ENCODE measurements at regions not wholly inside any gene's neighbourhood (a gene's known extent, or its start where the extent isn't known, plus 50 kb on each side); places are given as distances from the start of the nearest gene placed in this dataset.

GRCh38 chr18:41646915-41647620, 308.0 kb upstream of the PIK3C3 start:
- H3K36me3 ChIP-seq (ENCODE audit: control insufficient read depth, insufficient read depth, low read length) = no peaks in the 10 kb centered on the region
- Mint-ChIP-seq H3K27me3 (ENCODE audit: low read depth in 2 of 2) (no peaks in the 10 kb centered on the region), H3K36me3 (no peaks in the 10 kb centered on the region), H3K4me1 (no peaks in the 10 kb centered on the region), H3K27ac (no peak overlapping the region), H3K9me3 (peaks cover 5 to 12% of the 10 kb centered on the region in 2 donors), H3K4me3 (no peak overlapping the region)
- H3K4me3 ChIP-seq (ENCODE audit: low read length) = no peak overlapping the region
- no peak for DNase-seq
- no peak overlapping the region for H3K27ac ChIP-seq (ENCODE audit: low read length)
- 92% methylated on average over 10 of the region's 11 CpGs for WGBS (ENCODE audit: insufficient coverage)
- TF ChIP-seq, protein P1, sequence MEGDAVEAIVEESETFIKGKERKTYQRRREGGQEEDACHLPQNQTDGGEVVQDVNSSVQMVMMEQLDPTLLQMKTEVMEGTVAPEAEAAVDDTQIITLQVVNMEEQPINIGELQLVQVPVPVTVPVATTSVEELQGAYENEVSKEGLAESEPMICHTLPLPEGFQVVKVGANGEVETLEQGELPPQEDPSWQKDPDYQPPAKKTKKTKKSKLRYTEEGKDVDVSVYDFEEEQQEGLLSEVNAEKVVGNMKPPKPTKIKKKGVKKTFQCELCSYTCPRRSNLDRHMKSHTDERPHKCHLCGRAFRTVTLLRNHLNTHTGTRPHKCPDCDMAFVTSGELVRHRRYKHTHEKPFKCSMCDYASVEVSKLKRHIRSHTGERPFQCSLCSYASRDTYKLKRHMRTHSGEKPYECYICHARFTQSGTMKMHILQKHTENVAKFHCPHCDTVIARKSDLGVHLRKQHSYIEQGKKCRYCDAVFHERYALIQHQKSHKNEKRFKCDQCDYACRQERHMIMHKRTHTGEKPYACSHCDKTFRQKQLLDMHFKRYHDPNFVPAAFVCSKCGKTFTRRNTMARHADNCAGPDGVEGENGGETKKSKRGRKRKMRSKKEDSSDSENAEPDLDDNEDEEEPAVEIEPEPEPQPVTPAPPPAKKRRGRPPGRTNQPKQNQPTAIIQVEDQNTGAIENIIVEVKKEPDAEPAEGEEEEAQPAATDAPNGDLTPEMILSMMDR (IDR thresholded peaks at IDR 0.05) = no peak
- intact Hi-C loops (cut with micrococcal nuclease) = no loop called here
- no peak for ATAC-seq
- no peaks in the 10 kb centered on the region for H3K27me3 ChIP-seq (ENCODE audit: control insufficient read depth, insufficient read depth, low read length)
- H3K9me3 ChIP-seq (ENCODE audit: control insufficient read depth, insufficient read depth, low read length) = no peaks in the 10 kb centered on the region
- H3K4me1 ChIP-seq (ENCODE audit: control insufficient read depth, insufficient read depth, low read length) = no peaks in the 10 kb centered on the region

GRCh38 chr18:41645589-41646360, 309.3 kb upstream of the PIK3C3 start:
- Mint-ChIP-seq H3K36me3 (no peaks in the 10 kb centered on the region), H3K9me3 (peaks cover 7 to 16% of the 10 kb centered on the region in 2 donors), H3K27ac (no peak overlapping the region), H3K27me3 (ENCODE audit: low read depth in 2 of 2) (no peaks in the 10 kb centered on the region), H3K4me3 (no peak overlapping the region), H3K4me1 (no peaks in the 10 kb centered on the region)
- DNase-seq = no peak
- intact Hi-C loops (cut with micrococcal nuclease) = no loop called here
- 30% methylated on average over 1 of the region's 1 CpG for WGBS (ENCODE audit: insufficient coverage)
- Histone ChIP-seq H3K27me3 (ENCODE audit: control insufficient read depth, insufficient read depth, low read length) (no peaks in the 10 kb centered on the region), H3K9me3 (ENCODE audit: control insufficient read depth, insufficient read depth, low read length) (no peaks in the 10 kb centered on the region), H3K27ac (ENCODE audit: low read length) (no peak overlapping the region), H3K4me1 (ENCODE audit: control insufficient read depth, insufficient read depth, low read length) (no peaks in the 10 kb centered on the region), H3K4me3 (ENCODE audit: low read length) (no peak overlapping the region), H3K36me3 (ENCODE audit: control insufficient read depth, insufficient read depth, low read length) (no peaks in the 10 kb centered on the region)
- TF ChIP-seq, protein P1 (IDR thresholded peaks at IDR 0.05) = no peak
- no peak for ATAC-seq

- ATAC-seq = no peak
- H3K9me3 ChIP-seq (ENCODE audit: control insufficient read depth, insufficient read depth, low read length) = no peaks in the 10 kb centered on the region
- WGBS (ENCODE audit: insufficient coverage) = 8% methylated on average over 1 of the region's 1 CpG
These were observed 310.6 kb upstream of the PIK3C3 start for GRCh38 chr18:41644466-41644865.

More at GRCh38 chr18:41644466-41644865, 310.6 kb upstream of the PIK3C3 start:
- Histone ChIP-seq H3K27ac (ENCODE audit: low read length) (no peak overlapping the region), H3K4me3 (ENCODE audit: low read length) (no peak overlapping the region), H3K4me1 (ENCODE audit: control insufficient read depth, insufficient read depth, low read length) (no peaks in the 10 kb centered on the region), H3K36me3 (ENCODE audit: control insufficient read depth, insufficient read depth, low read length) (no peaks in the 10 kb centered on the region), H3K27me3 (ENCODE audit: control insufficient read depth, insufficient read depth, low read length) (no peaks in the 10 kb centered on the region)
- H3K4me3 Mint-ChIP-seq = no peak overlapping the region
- no peaks in the 10 kb centered on the region for H3K4me1 Mint-ChIP-seq
- H3K9me3 Mint-ChIP-seq = peaks cover 5 to 15% of the 10 kb centered on the region in 2 donors
- TF ChIP-seq, protein P1 (IDR thresholded peaks at IDR 0.05) = no peak
- H3K27ac Mint-ChIP-seq = no peak overlapping the region
- H3K27me3 Mint-ChIP-seq (ENCODE audit: low read depth in 2 of 2) = no peaks in the 10 kb centered on the region
- DNase-seq = no peak
- intact Hi-C loops (cut with micrococcal nuclease) = no loop called here
- H3K36me3 Mint-ChIP-seq = no peaks in the 10 kb centered on the region
